HG02973 (cell line): ENCODE measurements at regions not wholly inside any gene's neighbourhood (a gene's known extent, or its start where the extent isn't known, plus 50 kb on each side); places are given as distances from the start of the nearest gene placed in this dataset.

Experiments
- ATAC-seq: cut with Tn5 transposase; IDR thresholded peaks from one replicate; pipeline ENCODE4 v1.9.1; 2021; ENCODE audit warnings: moderate library complexity; ENCODE audit not compliant: unreplicated experiment

DNA sequence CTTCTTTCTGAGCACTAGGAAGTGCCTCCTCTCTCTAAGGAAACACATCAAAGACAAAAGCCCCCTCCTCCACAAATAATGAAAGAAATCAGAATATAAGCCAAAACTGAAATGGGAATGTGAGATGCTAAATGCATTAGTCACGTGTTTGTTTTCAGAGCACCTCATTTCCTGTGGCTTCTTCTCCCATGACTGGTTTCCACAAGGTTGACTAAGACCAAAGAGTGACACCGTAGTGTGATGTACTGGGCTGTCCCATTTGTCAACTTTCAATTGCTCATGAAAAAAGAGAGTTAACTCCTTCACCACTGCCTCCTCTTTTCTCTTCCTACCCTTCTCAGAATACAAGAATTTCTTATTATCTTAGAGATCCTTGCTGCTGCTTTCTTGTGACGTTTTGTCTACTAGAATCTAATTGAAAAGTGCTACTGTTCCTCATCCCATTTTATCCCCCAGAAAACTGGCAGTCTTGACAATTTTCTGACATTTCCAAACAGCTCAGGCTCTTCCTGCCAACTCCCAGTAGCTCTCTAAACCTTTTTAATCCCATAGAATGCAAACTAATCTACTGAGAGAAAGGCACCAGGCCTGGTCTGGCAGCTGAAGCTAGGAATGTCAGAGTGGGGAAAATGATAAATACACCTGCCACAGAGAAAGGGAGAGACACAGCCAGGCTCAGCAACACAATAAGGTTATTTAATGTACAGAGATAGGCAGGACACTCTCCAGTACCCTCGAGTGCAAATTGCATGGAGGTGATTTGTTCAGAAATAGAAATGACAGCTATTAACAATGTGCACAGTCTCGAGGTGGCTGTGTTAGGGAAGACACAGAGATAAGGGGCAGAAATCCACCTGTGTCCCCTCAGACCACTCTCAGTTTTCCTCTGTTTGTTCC is 671.7 kb upstream of the NRSN1 start:
- no peak for ATAC-seq

DNA sequence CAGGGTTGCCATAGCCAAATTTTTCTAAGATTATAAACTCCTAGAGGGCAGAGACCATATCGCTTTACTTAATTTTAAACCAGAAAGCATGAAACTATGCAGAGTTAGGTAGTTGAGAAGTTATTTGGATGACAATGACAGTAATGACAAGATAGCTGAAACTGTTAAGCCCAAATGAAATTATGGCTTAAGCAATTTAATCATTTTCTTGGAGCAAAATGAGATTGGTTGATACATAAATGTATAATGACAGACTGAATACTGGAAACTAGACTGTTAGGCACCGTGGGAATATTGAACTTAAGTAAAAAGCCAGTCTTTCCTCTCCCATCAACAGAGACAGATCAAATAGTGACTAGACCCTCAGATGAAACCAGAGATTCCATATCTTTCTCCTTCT is 670.3 kb upstream of the NRSN1 start:
- ATAC-seq = no peak

DNA sequence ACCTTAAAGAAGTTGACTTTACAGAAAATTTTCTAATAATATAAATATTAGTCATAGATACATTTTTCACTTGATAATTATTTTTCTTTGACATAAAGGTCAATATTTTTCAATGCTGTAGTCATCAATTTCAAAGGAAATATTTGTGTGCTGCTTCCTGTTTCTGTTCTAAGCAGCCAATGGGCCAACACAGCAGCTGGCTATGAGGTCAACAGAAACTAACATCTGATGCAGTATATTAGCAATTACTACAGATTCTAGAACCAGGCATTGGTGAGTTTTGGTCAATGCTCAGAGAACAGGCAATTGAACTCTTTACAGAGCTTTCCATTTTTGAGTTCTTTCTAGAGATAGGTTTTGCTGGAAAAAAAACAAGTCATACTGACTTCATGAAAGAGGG is 669.6 kb upstream of the NRSN1 start:
- ATAC-seq = no peak

DNA sequence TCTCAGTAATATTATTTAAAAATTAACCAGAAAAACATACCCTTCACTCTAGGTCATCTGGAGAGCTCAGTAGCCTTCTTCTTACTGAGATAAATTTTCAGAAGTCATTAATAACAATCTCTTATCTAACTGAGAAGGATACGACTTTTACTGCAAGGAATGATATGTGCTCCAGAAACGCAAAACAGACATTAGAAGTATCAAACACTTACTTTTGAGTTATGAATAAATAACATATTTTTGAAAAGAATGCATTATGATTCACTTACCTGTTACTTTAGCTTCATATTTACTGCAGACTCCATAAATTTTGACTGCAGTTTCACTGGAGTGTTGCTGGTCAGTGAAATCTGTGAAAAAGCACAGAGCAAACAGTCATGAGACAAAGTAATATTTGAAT is 668.7 kb upstream of the NRSN1 start:
- ATAC-seq = no peak

DNA sequence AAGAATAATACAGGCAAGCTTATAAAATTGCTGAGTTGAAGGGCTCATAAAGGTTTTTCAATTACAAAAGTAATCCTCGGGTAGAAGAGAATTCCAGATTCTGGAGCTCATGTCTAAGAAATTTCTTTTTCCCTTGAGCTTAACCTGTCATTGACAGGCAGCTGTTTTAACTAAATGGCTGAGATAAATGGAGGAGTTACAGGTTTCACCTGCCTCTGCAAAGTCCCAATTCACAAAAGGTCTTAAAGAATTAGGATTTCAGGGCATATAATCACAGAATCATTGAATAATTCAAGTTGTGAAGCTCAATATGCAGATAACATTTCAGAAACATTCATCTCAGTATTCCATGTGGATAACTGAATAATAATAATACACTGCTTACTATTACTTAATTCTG is 660.1 kb upstream of the NRSN1 start:
- no peak for ATAC-seq

DNA sequence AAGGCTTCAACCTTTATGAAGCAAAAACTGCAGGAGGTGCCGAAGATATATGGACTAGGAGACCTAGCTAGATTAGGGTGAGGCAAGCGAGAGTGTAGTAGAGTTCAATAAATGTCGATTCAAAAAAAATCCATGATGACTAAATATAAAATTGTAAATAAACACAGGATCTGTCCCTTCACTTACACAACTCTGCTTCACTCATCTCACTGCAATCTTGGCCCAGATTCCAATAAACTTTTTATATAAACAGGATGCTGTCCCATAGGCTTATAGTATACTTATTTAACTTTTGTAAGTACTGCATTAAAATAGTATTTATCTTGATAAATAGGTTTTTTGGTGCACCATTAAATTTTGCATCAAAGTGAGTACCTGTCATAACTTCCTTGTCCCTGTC is 648.4 kb upstream of the NRSN1 start:
- no peak for ATAC-seq

DNA sequence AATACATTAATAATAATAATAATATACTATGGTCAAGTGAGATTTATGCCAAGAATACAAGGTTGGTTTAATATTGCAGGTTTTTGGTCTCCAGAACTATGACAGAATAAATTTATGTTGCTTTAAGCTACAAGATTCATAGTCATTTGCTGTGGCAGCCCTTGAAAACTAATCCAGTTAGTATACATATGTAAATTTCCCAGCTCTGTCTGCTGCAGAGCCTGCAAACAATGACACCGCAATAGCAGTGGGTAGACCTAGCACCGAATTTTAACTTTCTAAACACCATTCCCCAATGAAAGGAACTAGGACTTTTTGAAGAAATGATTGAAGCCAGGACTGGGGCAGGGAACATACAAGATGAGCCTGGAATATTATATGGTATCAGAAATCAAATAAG is 647.7 kb upstream of the NRSN1 start:
- ATAC-seq = no peak

DNA sequence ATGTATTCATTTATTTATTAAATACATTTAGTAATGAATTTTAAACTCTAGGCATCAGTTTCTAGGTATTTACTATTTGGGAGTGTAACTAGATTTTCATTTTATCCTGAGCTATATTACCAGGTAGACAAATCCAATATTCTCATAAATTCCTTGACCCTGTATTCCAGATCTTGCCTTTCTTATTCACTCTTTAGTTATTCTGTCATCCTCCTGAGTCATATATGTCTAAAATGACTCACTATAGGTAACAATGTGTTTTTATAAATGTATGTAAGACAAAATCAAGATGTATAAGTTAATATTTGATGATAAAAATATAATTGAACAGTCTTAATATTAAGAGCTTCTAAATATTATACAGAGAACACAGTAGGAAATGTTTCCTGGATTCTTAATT is 642.1 kb upstream of the NRSN1 start:
- no peak for ATAC-seq

DNA sequence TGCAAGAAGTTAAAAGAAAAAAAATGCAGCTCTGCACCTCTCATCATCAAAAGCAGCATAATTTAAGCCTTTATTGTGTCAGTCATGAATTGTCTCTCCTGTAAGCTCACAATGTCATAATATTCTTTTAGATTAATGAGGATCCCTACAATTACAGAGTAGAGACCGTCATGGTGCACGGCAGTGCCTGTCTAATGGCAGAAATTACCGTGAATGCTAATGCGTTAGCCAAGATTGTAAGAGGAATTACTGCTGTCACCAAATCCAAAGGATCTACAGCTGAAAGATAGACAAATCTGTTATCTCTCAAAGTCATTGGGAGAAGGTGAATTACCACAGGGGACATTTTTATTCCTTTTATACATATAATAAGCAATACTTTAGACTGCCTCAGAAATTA is 631.6 kb upstream of the NRSN1 start:
- no peak for ATAC-seq

DNA sequence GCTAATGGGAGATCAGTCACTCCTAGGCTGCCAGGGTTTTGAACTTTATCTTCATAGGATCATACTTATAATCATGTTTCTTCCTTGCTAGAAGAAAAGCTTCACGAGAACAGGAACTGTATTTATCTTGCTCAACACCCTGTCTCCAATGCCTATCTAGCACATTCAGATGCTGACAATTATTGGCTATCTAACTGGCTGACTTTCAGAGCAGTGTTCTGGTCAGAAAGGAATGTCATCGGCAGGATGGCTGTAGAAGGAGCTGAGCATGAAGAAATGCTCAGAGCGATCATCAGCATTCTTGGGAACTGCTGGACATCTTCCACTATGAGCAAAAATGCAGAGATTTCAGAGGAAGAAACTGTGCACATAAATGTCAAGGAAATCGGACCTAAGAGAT is 628.0 kb upstream of the NRSN1 start:
- ATAC-seq = no peak

DNA sequence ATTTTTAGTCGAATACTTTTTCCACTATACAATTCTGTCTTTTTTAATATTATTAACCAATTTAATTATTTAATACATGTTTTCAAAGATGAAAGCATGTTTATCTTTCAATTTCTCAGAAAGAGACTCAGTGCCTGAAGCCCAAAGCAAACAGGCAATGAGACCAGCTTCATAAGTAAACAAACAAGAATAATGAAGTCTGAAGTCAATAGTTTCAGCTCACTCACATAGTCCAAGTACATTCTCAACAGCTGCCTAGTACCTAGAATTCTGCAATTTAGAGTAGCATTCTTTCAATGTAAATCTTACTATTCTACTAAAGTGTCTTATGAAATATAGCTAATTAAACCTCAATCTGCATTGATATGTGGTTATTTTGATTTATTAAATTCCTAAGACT is 626.5 kb upstream of the NRSN1 start:
- ATAC-seq = no peak

DNA sequence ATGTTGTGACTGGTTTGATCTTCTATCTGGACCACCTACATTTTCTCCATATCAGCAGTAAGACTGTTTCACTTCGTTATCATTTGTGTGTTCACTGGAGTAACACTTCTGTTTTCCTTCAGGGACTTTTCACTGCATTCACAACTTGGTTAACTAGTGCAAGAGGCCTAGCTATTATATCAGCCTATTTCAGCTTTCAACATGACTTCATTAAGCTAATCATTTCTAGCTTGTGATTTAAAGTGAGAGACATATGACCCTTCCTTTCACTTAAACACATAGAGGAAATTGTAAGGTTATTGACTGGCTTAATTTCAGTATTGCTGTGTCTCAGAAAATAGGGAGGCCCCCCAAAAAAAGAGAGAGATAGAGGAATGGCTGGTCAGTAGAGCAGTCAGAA is 622.8 kb upstream of the NRSN1 start:
- no peak for ATAC-seq

DNA sequence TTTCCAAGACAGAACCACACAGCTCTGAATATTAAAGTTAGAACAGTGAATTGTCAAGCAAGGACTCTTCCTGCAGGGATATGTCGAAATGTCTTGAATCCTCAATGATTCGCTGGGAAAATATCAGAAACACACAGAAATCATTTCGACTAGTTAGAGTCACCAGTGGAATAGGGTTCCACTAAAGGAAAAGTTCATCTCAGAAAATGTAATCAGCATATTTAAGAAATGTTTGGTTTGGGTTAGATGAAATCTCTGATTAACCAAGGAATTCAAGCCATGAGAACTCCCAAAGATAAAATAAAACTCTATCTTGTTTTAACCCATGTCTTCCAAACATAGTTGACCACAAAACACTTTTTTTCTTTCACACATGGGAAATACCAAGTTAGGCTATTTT is 621.0 kb upstream of the NRSN1 start:
- no peak for ATAC-seq

DNA sequence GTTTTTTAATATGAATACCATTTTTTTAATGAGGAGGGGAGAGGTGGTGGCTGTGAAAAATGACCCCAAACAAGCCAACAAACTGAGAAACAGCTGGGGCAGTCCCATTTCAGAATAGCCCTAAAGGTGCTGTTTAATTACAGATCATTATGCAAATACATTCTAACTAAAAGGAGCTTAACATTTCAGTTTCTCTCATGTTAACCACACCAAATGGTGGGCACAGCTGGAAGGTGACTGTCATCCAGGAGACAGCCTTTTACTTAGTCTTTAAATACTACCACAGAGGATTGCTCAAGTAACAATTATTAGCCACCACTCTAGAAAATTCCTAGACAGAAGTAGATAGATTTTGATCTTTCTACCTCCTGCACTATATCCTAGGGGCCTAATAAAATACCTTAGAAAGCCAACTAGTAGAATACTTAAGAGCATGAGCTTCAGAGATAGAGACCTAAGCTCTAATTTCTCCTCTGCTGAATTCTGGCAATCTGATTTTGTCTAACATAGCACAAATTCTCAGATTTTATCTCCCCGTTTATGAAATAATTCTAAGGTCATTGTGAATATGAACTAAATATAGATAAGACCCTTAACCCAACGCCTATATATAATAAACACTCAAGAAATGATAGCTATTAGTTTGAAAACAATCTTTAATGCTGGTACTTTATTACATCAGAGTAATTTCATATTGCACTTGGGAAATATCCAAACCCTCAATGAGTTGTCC is 615.1 kb upstream of the NRSN1 start:
- no peak for ATAC-seq

DNA sequence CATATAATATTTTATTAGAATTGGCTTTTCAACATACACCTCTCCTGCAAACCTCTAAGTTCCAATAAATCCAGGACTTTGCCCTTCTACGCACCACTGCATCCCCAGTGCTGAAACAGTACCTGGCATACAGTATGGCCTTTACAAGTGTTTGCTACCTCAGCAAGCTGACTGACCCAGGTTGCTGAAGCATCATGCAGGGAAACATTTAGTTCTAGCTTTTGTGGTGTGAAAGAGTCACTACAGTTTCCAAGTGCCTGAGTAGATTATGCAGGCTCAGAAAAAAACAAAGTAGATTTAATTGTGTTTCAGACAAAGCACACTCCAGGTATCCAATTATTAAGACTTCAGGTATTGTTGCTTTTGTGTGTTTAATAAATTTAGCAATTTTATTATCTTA is 614.2 kb upstream of the NRSN1 start:
- no peak for ATAC-seq

DNA sequence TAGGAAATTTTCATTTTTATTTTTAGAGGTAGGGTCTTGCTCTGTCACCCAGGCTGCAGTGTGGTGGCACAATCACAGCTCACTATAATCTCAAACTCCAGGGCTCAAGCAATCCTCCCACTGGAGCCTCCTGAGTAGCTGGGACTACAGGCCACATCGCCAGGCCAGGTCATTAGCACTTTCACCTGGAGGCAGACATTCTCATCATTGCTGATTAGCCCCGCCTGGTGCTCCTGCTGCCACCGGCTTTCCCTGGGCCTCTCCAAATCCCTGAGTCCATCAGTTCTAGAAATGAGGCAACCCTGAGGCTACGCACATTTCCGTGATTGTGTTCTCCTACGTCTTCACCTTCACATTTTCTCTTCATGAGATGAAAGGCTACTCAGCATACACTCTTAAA is 607.7 kb upstream of the NRSN1 start:
- no peak for ATAC-seq

DNA sequence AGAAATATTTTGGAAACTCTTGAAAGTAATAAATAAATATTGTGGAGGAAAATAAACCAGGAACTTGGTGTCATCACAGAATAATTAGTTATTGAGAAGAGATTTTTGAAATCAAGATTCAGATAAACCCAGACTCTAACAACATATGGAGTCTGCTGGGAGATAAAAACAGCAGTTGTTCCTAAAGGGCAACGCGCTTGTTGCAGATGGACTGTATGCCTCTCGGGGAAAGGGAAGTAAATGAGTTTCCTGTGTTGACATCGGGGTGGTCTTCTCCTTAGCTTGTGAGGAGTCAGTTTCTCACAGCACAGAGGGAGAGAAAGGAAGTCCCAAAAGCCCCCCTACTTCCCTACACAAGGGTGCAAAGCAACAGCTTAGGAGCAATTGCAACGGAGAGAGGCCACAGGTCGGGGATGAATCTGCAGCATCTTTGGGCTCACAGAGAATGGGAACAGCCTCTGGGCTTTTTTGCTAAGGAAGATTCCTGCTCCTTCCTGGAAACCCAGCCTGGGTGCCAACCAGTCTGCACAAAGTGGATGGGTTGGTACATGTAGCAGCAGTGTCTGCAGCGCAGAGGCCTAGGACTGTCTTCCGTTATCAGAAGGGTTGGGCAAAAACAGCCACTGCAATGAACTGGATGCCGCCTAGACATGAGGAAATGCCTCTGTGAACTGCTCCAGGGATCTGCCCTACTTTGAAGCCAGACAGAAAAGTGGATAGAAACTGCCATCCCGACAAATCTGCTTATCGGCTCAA is 603.0 kb upstream of the NRSN1 start:
- ATAC-seq = no peak

DNA sequence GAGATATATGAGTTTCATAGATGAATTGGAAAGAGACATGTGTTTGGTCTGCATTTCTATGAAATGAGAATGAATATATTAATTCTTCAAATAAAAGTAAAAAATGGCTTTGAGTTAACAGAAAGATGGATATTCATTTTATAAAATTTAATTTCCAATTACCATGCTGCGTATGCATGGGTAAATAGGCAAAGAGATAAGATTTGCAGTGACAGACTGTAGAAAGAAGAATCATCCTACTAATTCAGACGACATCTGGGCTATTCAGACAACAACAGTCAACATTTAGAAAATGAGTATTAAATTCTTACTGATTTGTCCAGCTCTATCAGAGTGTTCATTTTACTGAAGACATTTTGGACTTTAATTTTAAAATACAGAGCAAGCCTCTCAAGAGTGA is 602.2 kb upstream of the NRSN1 start:
- ATAC-seq = no peak

DNA sequence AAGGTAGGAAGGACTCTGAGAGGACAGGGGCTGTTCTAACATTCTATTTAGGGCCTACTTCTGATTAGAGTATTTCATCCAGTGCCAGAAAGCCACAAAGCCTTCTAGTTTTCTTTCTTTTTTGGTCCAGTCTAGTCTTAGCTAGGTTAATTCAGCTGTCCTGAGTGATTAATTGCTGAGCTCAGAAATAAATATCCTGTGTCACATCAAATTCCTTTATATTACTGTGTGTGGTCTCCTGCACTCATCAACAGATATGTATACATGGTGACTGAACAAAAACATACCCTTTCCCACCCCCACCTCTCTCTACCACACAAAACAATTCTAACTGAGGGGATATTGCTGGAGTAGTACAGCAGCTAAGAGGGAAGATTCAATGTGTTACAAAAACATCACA is 601.5 kb upstream of the NRSN1 start:
- ATAC-seq = no peak

DNA sequence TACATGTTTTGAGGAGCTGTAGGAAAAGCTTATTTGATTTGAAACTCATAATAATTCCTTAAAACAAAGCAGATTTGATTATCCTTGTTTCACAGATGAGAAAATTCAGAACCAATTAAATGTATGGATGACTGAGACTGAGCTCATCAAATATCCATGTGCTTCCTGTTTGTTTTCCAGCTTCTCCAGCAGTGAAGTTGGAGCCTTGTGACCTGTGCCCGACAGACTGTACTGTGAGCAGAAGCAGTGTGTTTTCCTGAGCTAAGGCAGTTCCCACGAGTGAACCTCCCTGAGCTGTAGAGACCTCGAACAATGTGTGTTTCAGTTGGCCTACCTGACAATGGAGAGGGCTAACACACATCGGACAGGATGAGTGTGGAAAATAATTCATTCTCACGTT is 599.5 kb upstream of the NRSN1 start:
- no peak for ATAC-seq

DNA sequence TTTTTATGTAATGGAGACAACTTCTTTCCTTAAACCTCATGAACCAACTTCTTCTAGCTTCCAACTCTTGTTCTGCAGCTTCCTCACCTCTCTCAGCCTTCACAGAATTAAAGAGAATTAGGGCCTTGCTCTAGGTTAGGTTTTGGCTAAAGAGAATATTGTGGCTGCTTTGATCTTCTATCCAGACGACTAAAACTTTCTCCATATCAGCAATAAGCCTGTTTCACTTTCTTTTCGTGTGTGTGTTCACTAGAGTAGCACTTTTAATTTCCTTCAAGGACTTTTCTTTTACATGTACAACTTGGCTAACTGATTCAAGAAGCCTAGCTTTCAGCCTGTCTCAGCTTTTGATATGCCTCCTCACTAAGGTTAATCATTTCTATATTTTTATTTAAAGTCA is 596.1 kb upstream of the NRSN1 start:
- ATAC-seq = no peak

DNA sequence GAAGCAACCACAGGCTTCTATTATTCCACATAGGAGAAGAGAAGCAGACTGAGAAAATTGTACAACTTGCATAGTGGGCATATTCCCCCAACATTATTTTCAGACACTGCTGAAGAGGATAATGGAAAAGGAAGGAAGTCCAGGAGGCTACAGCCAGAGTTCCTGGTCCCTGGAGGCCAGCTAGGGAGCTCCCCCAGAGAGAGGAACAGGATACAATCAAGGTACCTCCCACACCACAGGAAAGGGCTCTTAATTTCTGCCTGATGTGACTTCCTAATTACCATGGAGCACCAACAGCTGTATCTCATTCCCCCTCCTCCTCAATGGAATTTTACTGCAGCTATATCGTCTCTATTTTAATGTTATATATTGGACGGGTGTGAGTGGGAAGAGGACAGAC is 594.3 kb upstream of the NRSN1 start:
- no peak for ATAC-seq
